ENCODE measurements at regions not wholly inside any gene's neighbourhood (a gene's known extent, or its start where the extent isn't known, plus 50 kb on each side); places are given as distances from the start of the nearest gene placed in this dataset.

DNA sequence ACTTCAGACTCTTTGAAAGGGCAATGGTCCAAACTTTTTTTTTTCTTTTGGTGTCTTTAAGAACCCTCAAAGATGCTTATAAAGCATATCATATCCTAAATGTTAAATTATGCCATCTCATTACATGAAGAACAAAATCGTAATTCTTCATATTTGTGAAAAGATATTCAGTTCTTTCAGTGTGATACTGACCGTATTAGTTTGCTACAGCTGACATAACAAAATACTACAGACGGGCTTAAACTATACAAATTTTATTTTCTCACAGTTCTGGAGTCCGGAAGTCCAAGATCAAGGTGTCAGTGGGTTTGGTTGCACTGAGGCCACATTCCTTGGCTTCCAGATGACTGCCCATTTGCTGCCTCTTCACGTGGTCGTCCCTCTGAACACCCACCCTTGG is 1377.2 kb upstream of the ZEB2 start:
- TF ChIP-seq, protein P1, sequence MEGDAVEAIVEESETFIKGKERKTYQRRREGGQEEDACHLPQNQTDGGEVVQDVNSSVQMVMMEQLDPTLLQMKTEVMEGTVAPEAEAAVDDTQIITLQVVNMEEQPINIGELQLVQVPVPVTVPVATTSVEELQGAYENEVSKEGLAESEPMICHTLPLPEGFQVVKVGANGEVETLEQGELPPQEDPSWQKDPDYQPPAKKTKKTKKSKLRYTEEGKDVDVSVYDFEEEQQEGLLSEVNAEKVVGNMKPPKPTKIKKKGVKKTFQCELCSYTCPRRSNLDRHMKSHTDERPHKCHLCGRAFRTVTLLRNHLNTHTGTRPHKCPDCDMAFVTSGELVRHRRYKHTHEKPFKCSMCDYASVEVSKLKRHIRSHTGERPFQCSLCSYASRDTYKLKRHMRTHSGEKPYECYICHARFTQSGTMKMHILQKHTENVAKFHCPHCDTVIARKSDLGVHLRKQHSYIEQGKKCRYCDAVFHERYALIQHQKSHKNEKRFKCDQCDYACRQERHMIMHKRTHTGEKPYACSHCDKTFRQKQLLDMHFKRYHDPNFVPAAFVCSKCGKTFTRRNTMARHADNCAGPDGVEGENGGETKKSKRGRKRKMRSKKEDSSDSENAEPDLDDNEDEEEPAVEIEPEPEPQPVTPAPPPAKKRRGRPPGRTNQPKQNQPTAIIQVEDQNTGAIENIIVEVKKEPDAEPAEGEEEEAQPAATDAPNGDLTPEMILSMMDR (IDR thresholded peaks at IDR 0.05): no peak
- no peak for TF ChIP-seq POLR2A (IDR thresholded peaks at IDR 0.05)
